Ascending aorta (tissue), 2 donors: ENCODE measurements at regions not wholly inside any gene's neighbourhood (a gene's known extent, or its start where the extent isn't known, plus 50 kb on each side); places are given as distances from the start of the nearest gene placed in this dataset.

Experiments used
- DNase-seq, 2 donors: peaks; one replicate each; pipeline ENCODE4 v3.0.0-alpha.2; 2019; ENCODE audit warnings: low spot score in 2 of 2
- H3K27ac ChIP-seq, 2 donors: fragments of 200-600 bp; sonication (generic); one replicate each; pipeline ENCODE4 v1.5.1; 2016 to 2017; ENCODE audit warnings: mild to moderate bottlenecking in 1 of 2
- H3K27me3 ChIP-seq: fragments of 200-600 bp; sonication (generic); one replicate; pipeline ENCODE4 v1.5.1; 2017
- H3K36me3 ChIP-seq, 2 donors: fragments of 200-600 bp; sonication (generic); one replicate each; pipeline ENCODE4 v1.5.1; 2016
- H3K4me1 ChIP-seq, 2 donors: fragments of 200-600 bp; sonication (generic); one replicate each; pipeline ENCODE4 v1.5.1; 2016 to 2017; ENCODE audit warnings: mild to moderate bottlenecking in 1 of 2
- H3K4me3 ChIP-seq, 2 donors: fragments of 200-600 bp; sonication (generic); one replicate each; pipeline ENCODE4 v1.5.1; 2016 to 2017; ENCODE audit warnings: mild to moderate bottlenecking in 1 of 2
- H3K9me3 ChIP-seq, 2 donors: fragments of 200-600 bp; sonication (generic); one replicate each; pipeline ENCODE4 v1.5.1; 2016
- intact Hi-C: fragments of 100-400 bp; cut with DNase I; formaldehyde crosslinking; loops from one replicate; pipeline ENCODE4 v1.15.1; 2023
- TF ChIP-seq, protein P1 (sequence below), 3 experiments: fragments of 200-600 bp in 2 of 3; fragments of 450-650 bp in 1 of 3; sonication (generic) in 2 of 3; IDR thresholded peaks; one replicate each; pipeline ENCODE4 v1.5.1; 2016 to 2019; ENCODE audit warnings: antibody characterized with exemption in 3 of 3, mild to moderate bottlenecking in 1 of 3, moderate library complexity in 1 of 3

DNA sequence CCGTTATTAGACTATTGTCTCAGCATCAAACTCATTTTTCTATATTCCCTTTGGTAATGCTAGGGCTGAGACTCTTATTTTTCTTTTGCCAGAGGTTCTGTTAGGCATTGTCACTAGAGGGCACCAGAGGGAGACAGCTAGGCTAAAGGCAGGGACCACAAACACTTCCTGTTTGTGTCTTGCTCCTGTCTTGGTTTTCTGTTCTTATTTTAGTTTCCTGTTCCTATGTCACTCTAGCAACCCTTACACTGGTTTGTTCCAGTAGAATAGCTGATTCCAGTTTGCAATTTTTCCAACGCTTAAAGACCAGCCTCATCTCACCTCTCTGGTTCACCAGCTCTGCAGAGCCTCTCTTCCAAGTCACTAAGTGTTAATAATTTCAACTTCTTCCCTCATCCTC is 772.0 kb downstream of the DIAPH3 start:
- Histone ChIP-seq H3K36me3 (no peaks in the 10 kb centered on the region), H3K4me1 (peaks cover 0 to 3% of the 10 kb centered on the region in 2 donors), H3K27ac (no peak overlapping the region), H3K9me3 (no peaks in the 10 kb centered on the region), H3K27me3 (no peaks in the 10 kb centered on the region), H3K4me3 (no peak overlapping the region)
- intact Hi-C loops = loop anchor here (2.0 kb wide), 1 partner anchor 515 kb away; no protein-coding TSS in a partner anchor
- TF ChIP-seq, protein P1, sequence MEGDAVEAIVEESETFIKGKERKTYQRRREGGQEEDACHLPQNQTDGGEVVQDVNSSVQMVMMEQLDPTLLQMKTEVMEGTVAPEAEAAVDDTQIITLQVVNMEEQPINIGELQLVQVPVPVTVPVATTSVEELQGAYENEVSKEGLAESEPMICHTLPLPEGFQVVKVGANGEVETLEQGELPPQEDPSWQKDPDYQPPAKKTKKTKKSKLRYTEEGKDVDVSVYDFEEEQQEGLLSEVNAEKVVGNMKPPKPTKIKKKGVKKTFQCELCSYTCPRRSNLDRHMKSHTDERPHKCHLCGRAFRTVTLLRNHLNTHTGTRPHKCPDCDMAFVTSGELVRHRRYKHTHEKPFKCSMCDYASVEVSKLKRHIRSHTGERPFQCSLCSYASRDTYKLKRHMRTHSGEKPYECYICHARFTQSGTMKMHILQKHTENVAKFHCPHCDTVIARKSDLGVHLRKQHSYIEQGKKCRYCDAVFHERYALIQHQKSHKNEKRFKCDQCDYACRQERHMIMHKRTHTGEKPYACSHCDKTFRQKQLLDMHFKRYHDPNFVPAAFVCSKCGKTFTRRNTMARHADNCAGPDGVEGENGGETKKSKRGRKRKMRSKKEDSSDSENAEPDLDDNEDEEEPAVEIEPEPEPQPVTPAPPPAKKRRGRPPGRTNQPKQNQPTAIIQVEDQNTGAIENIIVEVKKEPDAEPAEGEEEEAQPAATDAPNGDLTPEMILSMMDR (IDR thresholded peaks at IDR 0.05) = peak; percentile 42 to 72 (median 56)
- DNase-seq = no peak

DNA sequence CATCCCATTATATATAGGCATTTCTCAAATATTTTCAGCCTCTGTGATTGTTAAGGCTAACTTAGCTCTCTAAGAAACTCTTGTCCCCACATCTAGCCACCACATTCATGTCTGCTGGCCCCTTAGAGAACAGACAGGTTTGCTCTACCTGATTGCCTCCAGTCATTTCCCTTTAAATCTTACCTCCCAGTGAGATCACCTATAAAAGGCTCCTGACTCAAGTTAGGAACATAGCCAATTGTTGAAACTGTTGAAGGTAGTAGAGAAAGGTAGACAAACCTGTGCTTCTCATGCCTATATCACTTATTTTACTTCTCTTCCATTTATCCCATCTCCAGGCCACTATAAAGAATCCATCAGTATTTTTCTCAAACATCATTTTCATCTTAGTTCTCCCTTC is 771.4 kb downstream of the DIAPH3 start:
- intact Hi-C loops = no loop called here
- H3K36me3 ChIP-seq = no peaks in the 10 kb centered on the region
- DNase-seq = no peak
- H3K27ac ChIP-seq = no peak overlapping the region
- TF ChIP-seq, protein P1 (IDR thresholded peaks at IDR 0.05) = no peak
- no peaks in the 10 kb centered on the region for H3K27me3 ChIP-seq
- H3K9me3 ChIP-seq = no peaks in the 10 kb centered on the region
- H3K4me3 ChIP-seq = no peak overlapping the region
- peaks cover 0 to 3% of the 10 kb centered on the region in 2 donors for H3K4me1 ChIP-seq

DNA sequence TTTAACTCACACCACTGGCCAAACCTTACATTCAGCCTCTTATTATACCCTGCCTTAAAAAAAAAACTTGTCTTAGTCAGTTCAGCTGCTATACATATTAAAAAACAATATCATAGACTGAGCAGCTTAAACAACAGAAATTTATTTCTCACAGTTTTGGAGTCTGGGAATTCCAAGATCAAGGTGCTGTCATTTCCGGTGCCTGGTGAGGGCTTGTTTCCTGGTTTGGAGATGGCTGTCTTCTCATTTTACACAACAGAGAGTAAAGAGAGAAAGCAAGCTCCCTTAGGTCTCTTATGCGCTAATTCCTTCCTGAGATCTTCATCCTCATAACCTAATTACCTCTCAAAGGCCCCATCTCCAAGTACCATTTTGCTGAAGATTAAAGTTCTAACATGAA is 769.2 kb downstream of the DIAPH3 start:
- intact Hi-C loops = no loop called here
- no peaks in the 10 kb centered on the region for H3K36me3 ChIP-seq
- peaks cover 0 to 3% of the 10 kb centered on the region in 2 donors for H3K4me1 ChIP-seq
- no peak for DNase-seq
- no peak overlapping the region for H3K4me3 ChIP-seq
- TF ChIP-seq, protein P1 (IDR thresholded peaks at IDR 0.05) = no peak
- no peaks in the 10 kb centered on the region for H3K9me3 ChIP-seq
- H3K27me3 ChIP-seq = no peaks in the 10 kb centered on the region
- H3K27ac ChIP-seq = no peak overlapping the region

DNA sequence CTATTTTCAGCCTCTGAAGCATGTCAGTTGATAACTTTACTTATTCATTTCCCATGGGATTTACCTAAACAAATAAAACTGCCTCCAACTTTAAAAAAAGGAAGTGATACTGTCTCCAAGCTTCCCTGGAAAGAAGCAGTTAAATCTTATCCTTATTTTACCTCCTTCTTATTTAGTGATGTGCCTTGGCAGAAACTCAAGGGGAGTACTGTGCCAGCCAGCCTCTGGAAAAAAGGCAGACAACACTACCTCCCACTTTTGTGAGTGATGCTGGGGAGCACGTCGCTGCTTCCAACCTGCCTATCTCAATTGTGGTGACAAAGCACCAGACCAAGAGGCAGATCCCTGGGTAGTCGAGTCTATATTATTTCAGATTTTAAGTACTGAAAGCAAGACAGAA is 765.6 kb downstream of the DIAPH3 start:
- H3K4me3 ChIP-seq = no peak overlapping the region
- intact Hi-C loops = no loop called here
- no peaks in the 10 kb centered on the region for H3K4me1 ChIP-seq
- DNase-seq = no peak
- H3K27ac ChIP-seq = no peak overlapping the region
- no peaks in the 10 kb centered on the region for H3K27me3 ChIP-seq
- TF ChIP-seq, protein P1 (IDR thresholded peaks at IDR 0.05) = no peak
- H3K36me3 ChIP-seq = no peaks in the 10 kb centered on the region
- no peaks in the 10 kb centered on the region for H3K9me3 ChIP-seq

DNA sequence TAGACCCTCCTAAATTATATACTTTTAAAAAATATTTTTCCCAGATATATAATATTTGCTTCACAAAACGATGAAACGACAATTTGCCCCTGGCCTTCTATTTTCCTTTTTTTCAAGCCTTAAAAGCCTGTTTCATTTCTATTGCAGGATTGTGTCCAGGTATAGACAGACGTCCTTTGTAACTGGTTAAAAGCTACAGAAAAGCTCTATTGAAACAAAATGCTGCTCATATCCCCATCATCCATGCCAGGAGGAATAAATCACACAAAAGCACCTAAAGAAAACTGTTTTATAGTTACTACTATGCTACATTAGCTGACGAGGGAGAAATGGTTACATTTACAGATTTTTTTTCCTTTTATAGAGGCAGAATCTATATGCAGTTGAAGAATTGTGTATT is 765.1 kb downstream of the DIAPH3 start:
- Histone ChIP-seq H3K36me3 (no peaks in the 10 kb centered on the region), H3K27me3 (no peaks in the 10 kb centered on the region), H3K4me1 (no peaks in the 10 kb centered on the region), H3K9me3 (no peaks in the 10 kb centered on the region), H3K27ac (no peak overlapping the region), H3K4me3 (no peak overlapping the region)
- DNase-seq = no peak
- TF ChIP-seq, protein P1 (IDR thresholded peaks at IDR 0.05) = no peak
- intact Hi-C loops = no loop called here

DNA sequence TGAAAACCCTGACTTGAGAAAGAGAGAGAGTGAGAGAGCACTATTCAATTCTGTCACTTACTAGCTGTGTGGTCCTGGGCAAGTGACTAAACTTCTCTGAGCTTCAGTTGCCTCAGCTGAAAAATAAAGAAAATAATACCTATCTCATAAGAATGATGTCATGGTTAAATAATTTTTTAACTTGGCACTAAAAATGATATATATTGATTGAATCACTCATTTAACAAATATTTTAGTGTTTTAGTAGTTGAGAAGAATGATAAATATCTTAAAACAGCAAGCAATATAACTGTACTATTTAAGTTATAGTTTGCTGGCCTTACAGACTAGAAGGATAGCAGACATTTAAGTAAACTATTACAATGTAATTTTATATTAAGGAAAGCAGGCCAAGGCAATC is 764.2 kb downstream of the DIAPH3 start:
- Histone ChIP-seq H3K4me1 (no peaks in the 10 kb centered on the region), H3K27ac (no peak overlapping the region), H3K36me3 (no peaks in the 10 kb centered on the region), H3K27me3 (no peaks in the 10 kb centered on the region), H3K4me3 (no peak overlapping the region), H3K9me3 (no peaks in the 10 kb centered on the region)
- intact Hi-C loops = no loop called here
- DNase-seq = no peak
- TF ChIP-seq, protein P1 (IDR thresholded peaks at IDR 0.05) = no peak
